ENCODE measurements at regions not wholly inside any gene's neighbourhood (a gene's known extent, or its start where the extent isn't known, plus 50 kb on each side); places are given as distances from the start of the nearest gene placed in this dataset.

DNA sequence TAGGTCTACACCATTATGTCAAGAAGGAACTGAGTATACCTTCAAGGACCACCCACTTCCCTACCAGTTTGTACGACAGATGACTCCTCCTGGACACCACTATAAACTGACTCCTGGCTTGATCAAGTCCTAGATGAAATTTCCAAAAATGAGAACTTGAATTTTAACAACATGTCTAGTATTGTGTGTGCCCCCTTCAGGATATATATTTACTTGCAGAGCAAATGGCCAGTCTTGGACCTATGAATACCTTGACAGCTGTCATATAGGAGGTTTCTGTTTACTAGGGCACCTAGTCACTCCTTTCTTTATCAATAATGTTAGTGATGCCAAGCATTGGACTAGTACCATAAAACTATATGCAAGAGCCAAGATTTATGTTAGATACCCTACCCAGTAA lies 94.1 kb upstream of the TMEM26 start:
- no peak for FAIRE-seq

DNA sequence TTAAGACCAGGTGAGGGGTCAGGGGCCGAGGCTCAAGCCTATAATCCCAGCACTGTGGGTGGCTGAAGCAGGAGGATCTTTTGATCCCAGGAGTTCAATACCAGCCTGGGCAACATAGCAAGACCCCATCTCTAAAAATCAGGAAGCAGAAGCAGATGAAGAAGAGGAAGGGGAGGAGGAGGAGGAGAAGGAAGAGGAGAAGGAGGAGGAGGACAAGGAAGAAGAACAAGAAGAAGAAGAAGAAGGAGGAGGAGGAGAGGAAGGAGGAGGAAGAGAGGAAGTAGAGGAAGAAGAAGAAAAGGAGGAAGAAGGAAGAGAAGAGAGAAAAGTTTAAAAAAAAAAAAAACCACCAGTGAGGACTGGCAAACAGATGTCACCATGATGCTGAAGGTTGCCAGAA lies 92.0 kb upstream of the TMEM26 start:
- FAIRE-seq = no peak

GRCh38 chr10:61543831-61544230 lies 90.7 kb upstream of the TMEM26 start:
- no peak for FAIRE-seq

DNA sequence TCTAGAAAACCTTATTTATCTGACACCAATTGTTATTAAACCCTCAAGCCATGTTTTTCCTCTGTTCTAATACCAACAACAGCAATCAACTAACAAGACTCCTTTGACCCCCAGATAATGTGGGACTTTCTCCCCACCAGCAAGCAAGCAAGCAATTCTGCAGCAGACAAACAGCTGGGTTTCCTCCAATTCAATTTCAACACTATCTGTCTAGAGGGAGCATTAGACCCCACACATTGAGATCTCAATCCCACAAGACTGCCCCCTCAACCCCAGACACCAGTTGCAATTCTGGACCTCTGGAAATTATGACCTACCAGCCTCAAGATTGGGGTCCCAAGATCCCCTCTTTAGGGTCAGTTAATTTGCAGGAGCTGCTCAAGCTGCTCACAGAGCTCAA lies 89.4 kb upstream of the TMEM26 start:
- FAIRE-seq = no peak

DNA sequence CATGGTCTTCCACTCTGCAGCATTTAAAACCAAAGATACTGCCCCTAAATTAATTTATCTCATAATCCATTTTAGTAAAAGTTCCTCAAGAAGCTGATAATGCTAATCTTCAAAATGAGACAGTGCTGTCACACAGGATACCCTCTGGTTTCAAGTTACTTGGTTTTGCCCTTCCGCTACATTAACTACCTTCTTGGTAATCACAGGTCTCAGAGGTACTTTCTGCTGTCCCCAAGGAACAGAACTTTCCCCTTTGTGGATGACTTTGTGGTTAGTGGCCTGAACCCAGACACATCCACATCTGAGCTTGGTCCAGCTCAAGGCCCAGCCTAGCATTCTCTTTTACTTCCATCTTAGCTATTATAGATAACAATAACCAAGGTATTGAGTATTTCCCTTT lies 88.8 kb upstream of the TMEM26 start:
- no peak for FAIRE-seq

DNA sequence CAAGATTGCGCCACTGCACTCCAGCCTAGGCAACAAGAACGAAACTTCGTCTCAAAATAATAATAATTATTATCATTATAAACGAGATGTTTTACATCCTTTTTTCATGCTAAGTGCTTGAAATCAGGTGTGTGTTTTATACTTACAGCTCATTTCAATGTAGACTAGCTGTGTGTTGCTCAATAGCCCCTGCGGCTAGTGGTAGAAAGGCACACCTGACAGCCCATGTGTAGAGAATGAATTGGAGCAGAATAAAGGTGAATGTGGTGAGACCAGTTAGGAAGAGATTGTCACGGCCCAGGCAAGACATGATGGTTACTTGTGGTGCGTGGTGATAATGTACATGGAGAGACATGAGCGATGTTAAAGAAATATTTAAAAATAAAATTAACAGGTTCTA lies 86.7 kb upstream of the TMEM26 start:
- FAIRE-seq = no peak

DNA sequence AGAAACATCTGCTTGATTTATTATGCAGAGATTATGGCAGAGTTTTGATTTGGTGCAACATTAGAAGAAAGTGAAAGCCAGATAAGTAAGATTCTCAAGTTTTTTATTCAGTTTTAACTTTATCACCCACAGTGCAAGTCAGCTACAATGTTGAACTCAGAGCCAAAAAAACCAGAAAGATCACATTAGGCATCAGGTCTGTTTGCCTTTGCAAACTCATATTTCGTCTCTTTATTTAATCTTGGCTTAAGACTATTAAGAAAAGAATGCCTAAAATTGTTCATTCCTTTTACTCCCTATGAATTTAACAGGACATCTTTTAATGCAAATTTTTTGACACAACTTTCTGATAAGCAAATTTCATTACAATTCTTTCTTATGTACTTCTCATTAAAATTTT lies 76.0 kb upstream of the TMEM26 start:
- FAIRE-seq = no peak

- no peak for FAIRE-seq
Observed at GRCh38 chr10:61503051-61503450, 49.9 kb upstream of the TMEM26 start.

Measured in endometrium (tissue), 2 donors.